ENCODE measurements at regions not wholly inside any gene's neighbourhood (a gene's known extent, or its start where the extent isn't known, plus 50 kb on each side); places are given as distances from the start of the nearest gene placed in this dataset.

- DNase-seq (ENCODE audit: low read depth in 1 of 2, low spot score in 2 of 2): no peak
- Histone ChIP-seq H3K4me1 (replicated peaks) (no peaks in the 10 kb centered on the region), H3K9me3 (replicated peaks) (no peaks in the 10 kb centered on the region; the same call in 1 of the 2 replicates), H3K4me3 (no peak overlapping the region), H3K36me3 (no peaks in the 10 kb centered on the region), H3K27me3 (replicated peaks) (no peaks in the 10 kb centered on the region), H3K27ac (no peak overlapping the region)
These were observed 52.4 kb upstream of the ATF7IP2 start for GRCh38 chr16:10333321-10334032.

- Histone ChIP-seq H3K27me3 (replicated peaks) (no peaks in the 10 kb centered on the region), H3K9me3 (replicated peaks) (no peaks in the 10 kb centered on the region; the same call in 1 of the 2 replicates), H3K36me3 (no peaks in the 10 kb centered on the region), H3K4me1 (replicated peaks) (no peaks in the 10 kb centered on the region), H3K4me3 (no peak overlapping the region), H3K27ac (no peak overlapping the region)
- DNase-seq (ENCODE audit: low read depth in 1 of 2, low spot score in 2 of 2): no peak
These were observed 50.2 kb upstream of the ATF7IP2 start for GRCh38 chr16:10335681-10336080.

All from SJSA1 (cell line).